ENCODE measurements at regions not wholly inside any gene's neighbourhood (a gene's known extent, or its start where the extent isn't known, plus 50 kb on each side); places are given as distances from the start of the nearest gene placed in this dataset.

- H3K79me1 ChIP-seq (ENCODE audit: low read length): no peaks in the 10 kb centered on the region
- no peaks in the 10 kb centered on the region for H3K4me1 ChIP-seq (ENCODE audit: control insufficient read depth in 1 of 2, insufficient read depth in 2 of 2, low read length in 2 of 2)
- H3K9ac ChIP-seq (ENCODE audit: low read length): no peak overlapping the region
- H3K14ac ChIP-seq (ENCODE audit: low read length): no peak overlapping the region
- no peak overlapping the region for H3K4me3 ChIP-seq (ENCODE audit: low read depth, low read length)
- no peak overlapping the region for H2AK5ac ChIP-seq (ENCODE audit: low read length)
- H2BK12ac ChIP-seq (ENCODE audit: low read length): no peak overlapping the region
- no peak overlapping the region for H3K4me2 ChIP-seq (ENCODE audit: low read length)
- peaks cover 1% of the 10 kb centered on the region for H3K9me3 ChIP-seq (ENCODE audit: insufficient read depth, low read depth, low read length)
- DNase-seq: no peak
- H4K12ac ChIP-seq (ENCODE audit: low read depth, low read length): no peak overlapping the region
- H2BK5ac ChIP-seq (ENCODE audit: low read depth, low read length, poor library complexity): no peak overlapping the region
- H3K4ac ChIP-seq (ENCODE audit: low read depth, low read length): no peak overlapping the region
- no peak overlapping the region for H4K91ac ChIP-seq (ENCODE audit: low read depth, low read length)
- H3K23ac ChIP-seq (ENCODE audit: low read length): no peak overlapping the region
- no peak overlapping the region for H2AFZ ChIP-seq (ENCODE audit: insufficient read depth, low read length, poor library complexity)
- H3K36me3 ChIP-seq (ENCODE audit: control insufficient read depth in 1 of 2, insufficient read depth in 2 of 2, low read length in 2 of 2): no peaks in the 10 kb centered on the region
- no peak overlapping the region for H4K8ac ChIP-seq (ENCODE audit: low read depth, low read length)
- no peaks in the 10 kb centered on the region for H3K27me3 ChIP-seq (ENCODE audit: insufficient read depth, low read length)
- no peaks in the 10 kb centered on the region for H3K79me2 ChIP-seq (ENCODE audit: control insufficient read depth, insufficient read depth, low read length, poor library complexity)
- no CpG with 5 or more reads among the region's 3 CpGs for WGBS (ENCODE audit: extremely low coverage, insufficient coverage, insufficient read length)
- no peak overlapping the region for H3K27ac ChIP-seq (ENCODE audit: low read depth, low read length)
- H3K18ac ChIP-seq (ENCODE audit: low read length): no peak overlapping the region
- H2BK120ac ChIP-seq (ENCODE audit: insufficient read depth, low read length, poor library complexity): no peak overlapping the region
Observed at GRCh38 chr15:27592036-27592760, 506.9 kb downstream of the OCA2 start.
